HT-29 (cell line): ENCODE measurements at regions not wholly inside any gene's neighbourhood (a gene's known extent, or its start where the extent isn't known, plus 50 kb on each side); places are given as distances from the start of the nearest gene placed in this dataset.
"Not testable (repeated sequence)": the region's sequence is repeated elsewhere in the genome, so short reads cannot be mapped to it uniquely, and the experiment has no call there.

Experiments used
- DNase-seq: peaks from one replicate; pipeline ENCODE4 v3.0.0-alpha.2; 2015; ENCODE audit warnings: low spot score

DNA sequence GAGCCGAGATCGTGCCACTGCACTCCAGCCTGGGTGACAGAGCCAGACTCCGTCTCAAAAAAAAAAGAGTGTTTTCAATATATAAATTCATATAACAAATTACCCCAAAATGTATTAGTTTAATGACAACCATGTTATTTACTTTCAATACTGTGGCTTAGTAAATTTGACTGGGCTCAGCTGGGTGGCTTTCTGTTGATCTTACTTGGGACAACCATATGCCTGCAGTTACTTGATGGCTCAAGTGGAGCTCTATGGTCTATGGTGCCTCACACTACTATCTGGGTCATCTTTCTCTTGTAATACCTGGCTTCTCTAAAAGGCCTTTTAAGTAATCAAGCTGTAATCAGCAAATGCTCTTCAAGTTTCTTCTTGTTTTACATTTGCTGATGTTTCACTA is 341.5 kb upstream of the SPHKAP start:
- no peak for DNase-seq

DNA sequence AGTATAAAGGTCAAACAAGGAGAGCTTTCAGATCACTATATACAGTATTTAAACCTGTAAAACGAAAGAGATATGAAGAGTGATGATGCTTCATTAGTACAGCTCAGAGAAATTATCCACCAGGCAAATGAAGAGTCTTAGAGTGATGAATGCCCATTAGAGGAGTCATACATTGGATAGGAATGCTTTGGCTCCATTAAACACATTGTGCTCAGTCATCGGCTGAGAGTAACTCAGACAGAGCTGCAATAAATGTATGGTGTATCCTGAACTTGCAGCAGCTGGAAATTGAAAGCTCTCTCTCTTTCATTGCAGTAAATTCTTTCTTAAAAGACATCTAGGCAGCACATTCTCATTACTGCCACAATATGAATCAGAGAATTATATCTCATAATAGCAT is 340.8 kb upstream of the SPHKAP start:
- DNase-seq = no peak

DNA sequence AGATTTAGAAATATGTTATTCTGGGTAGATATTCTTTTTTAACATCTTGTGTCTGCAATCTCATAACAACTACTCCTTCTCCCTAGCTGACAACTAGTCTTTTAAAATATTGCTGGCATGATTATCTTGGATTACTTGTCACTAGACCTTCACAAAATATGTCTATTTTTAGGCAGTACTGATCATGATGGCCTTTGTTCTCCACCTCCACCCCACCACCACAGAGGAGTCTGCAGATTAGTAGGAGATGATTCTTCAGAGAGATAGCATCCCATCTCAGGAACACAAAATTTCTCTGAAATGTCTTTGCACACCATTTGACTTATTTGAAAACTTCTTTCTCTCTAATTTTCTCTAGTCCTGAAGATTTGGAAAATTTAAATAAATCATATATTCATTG is 338.1 kb upstream of the SPHKAP start:
- DNase-seq = no peak

DNA sequence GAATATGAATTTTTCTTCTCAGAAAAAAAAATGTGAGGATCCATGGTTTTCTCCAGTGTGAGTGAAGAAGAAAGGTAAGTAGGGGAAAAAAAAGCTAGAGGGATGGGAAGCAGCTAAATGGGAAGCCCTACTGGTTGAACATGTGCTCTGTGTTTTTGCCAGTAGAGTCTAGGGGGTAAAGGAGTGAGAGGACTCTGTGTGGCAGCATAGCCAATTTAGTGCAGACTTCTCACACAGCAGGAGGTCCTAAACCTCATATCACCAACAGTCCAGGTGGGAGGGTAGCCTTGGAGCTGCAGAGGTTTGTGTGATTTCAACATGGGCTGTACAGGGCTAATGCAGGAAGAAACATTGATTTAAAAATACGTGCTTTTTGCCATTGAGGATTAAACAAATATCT is 334.5 kb upstream of the SPHKAP start:
- DNase-seq = no peak

DNA sequence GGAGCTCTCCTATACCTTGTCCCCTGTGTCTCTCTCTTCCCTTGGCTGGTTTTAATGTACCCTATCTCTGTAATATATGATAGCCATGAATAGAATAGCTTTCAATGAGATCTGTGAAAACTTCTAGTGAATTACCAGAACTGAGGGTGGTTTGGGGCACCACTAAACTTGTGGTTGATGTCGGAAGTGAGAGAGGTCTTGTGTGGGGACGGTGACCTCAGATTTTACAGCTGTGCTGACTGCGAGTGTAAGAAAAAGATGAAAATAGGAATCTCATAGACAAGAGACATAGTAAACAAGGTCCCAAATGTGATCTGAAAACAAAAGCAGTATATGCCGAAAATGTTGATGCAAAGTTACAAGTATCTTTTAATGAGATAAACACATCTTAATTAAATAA is 332.0 kb upstream of the SPHKAP start:
- not testable (repeated sequence) for DNase-seq

DNA sequence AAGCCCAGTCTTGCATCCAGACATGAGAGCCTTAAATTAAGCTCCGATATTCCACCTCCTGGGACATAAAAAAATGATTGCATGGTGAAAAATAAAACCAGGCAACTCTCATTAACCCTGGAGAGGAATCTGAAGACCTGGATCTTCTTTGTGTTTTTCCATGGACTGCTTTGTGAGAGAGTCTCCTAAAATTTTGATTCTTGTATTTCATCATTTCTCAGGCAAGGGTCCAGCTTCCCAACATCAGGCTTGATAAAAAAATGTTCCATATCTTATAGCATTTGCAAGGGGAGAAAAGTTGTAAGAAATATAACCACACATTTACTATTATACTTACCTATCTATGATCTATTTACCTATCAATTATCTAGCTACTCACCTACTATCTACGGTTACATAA is 327.5 kb upstream of the SPHKAP start:
- DNase-seq = no peak

DNA sequence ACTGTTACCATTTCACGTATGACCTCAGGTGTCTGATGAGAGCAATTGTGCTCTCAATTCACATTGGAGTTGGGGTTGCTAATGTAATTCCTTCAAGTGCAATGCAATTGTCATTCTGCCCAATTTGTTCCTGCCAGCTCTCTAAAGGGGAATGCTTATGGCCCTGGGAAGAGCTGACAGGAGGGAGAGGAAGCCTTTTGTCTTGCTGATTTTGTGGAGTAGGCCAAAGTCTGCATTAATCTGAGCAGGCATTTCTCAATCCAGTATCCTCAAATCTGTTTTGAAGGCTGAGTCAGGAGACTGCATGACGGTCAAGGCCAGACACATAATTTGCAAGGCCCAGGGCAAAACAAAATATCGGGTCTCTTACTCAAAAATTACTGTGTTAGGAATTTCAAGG is 326.4 kb upstream of the SPHKAP start:
- no peak for DNase-seq

DNA sequence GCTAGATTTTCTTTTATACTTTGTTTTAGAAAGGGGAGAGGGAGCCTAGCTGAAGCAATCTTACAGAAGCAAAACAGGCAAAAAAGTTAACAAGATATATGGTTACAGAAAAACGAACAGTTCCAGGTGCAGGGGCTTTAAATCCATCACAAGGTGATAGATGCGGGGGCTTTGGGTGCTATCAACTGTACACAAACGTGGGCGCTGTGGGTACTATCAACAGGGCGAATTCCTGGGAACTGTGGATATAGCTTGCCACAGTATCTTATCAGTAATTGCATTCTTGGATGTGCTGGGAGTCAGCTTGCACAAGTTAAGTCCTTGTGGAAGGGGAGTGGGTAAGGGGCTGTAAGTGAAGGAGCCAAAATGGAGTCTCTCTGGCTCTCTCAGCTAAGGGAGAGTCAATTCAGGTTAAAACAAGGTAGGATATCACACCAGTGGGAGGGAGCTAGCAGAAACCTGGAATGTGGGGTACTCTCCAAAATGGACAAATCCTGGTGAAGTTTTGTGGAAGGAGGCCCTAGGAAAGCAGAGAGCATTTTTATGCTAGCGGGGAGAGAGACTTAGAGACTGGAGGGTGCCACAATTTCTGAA is 325.8 kb upstream of the SPHKAP start:
- no peak for DNase-seq

DNA sequence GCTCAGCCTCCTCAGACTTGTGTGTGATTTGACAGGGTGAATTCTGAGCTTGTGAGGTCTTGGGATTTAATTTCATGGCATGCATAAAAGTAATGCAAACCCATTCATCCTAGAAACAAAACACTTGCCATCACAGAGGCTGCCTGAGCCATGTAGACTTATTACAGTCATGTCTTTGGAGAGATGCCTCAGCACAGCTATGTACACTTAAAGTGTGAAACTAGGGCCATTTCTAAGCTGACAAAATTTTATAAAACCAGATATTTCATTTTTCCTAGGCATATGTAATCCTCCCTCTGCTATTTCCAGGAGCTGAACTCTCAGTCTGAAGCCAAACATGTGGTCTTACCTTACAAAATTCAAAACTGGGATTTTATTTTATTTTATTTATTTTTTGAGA is 322.2 kb upstream of the SPHKAP start:
- DNase-seq = no peak

DNA sequence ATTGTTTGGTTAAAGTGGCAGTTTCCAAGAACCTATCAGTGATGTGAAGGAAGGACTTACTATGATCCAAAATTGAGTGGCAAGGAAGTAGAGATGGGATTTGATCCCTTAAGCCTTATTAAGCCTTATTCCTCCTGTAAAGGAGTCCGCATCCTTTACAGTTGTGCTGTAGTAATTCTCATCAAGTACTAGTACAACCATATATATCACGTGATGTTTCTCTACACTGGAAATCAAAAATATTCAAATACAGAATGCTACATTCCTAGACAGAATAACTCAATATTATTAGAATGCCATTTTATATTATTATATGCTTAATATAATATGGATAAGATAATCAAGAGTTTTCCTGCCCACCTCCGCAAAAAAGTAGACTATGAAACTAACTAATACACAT is 312.4 kb upstream of the SPHKAP start:
- DNase-seq = no peak

DNA sequence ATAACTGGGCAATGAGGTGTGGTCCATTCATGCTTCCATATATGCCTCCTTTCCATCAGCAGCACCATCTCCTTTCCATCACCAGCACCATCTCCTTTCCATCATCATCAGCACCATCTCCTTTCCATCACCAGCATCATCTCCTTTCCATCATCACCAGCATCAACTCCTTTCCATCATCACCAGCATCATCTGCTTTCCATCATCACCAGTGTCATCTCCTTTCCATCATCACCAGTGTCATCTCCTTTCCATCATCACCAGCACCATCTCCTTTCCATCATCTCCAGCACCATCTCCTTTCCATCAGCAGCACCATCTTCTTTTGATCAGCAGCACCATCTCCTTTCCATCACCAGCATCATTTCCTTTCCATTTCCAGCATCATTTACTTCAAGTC is 297.5 kb upstream of the SPHKAP start:
- no peak for DNase-seq

DNA sequence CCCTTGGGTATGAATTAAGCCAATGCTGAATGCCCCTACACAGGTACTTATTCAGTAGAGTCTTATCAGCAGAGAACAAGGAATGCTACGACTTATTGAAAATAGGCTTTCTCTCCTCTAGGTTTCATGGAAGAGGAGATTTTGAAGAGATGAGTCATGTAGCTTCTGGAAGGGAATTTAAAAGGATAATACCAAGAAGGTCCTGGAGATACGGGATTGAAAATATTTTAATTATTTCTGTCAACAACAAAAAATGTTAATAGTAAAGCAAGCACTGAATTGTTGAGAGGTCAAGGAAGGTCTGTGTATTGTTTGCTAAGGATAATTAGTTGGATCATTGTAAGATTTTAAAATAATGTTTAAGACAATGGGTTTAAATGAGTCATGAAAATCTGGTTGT is 293.0 kb upstream of the SPHKAP start:
- DNase-seq = no peak

DNA sequence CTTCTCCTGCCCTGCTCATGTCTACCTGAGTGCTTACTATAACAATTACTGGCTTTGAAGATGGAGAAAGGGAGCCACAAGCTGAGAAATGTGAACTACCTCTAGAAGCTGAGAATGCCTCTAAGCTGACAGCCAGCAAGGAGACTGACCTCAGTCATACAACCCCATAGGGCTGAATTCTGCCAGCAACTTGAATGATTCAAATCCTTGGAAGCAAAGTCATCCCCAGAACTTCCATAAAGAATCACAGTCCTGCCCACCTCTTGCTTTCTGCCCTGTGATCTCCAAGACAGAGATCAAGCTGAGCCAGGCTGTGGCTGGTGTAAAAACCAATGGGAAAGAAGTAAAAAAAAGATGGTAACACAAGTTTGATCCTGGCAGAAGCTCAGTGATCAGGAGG is 288.2 kb upstream of the SPHKAP start:
- no peak for DNase-seq

DNA sequence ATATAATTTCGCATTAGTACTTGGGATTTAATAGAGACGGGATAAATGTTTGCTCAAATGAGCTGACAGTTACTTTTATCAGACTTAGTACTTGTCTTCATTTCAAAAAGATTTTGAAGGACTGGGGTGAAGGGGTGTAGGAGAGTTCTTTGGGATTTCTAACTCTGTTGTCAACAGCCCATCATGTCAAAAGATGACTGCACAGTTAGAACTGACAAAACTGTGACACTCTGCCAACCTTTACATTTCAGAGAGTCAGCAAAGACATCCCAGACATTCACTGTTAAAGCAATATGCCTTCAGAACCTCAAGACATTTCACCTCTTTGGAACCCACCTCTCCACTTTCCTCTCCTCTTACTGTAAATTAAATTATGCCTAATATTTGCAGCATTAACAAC is 285.4 kb upstream of the SPHKAP start:
- no peak for DNase-seq

DNA sequence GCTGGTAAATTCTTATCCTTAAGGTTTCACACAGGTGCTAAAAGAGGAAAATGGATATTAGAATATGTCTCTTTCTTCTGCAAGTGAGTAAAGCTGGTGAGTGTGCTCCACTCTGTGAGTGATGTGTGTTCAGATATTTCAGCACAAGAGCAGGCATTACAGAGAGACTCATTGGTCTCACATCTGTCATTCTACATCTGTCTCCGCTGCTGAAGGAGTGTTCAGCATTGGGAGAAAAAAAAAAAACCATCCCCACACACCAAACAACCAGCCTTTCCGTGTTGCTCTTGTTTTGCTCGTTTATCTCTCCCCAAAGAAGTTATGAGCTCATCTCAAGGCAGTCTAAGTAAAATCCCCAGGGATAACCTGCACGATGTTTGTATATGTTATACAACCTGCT is 283.9 kb upstream of the SPHKAP start:
- DNase-seq = no peak

DNA sequence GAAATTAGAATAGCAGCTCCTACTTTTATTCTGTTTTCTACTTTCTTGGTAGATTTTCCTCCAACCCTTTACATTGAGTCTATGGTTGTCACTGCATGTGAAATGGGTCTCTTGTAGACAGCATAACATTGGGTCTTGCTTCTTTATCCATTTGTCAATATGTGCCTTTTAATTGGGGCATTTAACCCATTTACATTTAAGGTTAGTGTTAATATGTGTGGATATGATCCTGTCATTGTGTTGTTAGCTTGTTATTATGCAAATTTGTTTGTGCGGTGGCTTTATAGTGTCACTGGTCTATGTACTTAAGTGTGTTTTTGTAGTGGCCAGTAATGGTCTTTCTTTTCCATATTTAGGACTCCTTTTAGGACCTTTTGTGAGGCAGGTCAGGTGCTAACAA is 276.9 kb upstream of the SPHKAP start:
- no peak for DNase-seq

DNA sequence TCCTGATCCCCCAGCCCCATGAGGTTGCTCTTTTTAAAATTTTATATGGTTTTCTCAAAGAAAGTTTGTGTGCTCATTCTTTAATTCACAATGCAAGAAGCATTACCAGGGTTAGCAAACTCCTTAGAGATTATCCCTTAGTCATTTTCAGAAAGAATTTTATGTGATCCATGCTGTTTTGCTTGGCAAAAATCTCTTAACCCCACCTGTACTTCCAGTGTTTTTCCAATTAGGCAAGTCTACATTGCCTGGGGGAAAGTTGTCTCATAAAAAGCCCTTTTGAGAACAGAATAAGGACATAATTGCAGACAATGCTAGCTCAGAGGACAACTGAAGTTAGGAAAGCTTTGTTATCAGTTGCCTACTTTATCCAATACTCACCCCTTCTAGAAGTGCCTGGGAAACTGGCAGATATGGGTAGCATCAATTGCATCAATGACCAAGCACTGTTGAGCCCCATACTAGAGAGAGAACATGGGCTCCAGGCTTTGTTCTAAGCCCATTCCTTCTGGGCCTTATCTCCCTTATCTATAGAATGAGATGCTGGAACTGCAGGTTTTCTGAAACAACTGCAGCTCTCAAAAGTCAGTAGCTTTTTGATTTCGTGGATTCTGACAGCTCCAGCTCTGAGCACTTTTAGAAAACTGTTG is 265.9 kb upstream of the SPHKAP start:
- DNase-seq = no peak

DNA sequence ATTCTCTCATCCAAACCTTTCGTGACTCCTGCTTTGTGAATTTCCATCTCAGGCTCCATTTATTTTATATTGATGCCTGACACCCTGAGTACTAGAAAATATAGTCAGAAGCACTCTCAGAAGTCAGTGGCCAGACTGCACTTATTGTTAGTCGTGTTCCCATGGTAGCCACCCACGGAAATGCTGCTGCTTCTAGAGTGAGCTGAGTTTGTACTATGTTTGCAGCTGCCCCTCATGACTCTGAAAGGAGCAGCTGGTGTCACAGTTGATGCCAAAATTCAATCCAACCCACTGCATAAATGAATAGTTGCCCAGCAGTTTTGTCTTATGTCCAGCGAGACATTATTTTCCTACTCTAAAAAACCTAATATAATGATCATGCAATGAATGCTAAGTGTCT is 265.2 kb upstream of the SPHKAP start:
- no peak for DNase-seq

DNA sequence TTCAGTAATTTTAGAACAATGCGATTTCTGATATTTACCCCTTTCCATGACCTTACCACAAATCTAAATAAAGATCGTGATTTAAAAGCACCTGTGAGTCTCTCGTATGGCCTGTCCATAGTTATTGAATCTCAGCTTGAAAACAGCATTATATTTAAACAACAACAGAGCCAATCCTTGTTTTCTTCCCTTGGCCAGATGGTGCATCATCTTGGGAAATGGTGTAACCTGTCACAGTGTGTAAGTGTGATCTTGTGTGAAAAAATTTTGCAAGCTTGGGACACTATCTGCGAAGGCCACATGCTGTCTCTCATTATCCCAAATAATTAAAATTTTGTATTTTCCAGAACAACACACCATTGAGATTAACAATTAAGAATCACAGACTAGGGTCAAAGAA is 262.7 kb upstream of the SPHKAP start:
- DNase-seq = no peak

DNA sequence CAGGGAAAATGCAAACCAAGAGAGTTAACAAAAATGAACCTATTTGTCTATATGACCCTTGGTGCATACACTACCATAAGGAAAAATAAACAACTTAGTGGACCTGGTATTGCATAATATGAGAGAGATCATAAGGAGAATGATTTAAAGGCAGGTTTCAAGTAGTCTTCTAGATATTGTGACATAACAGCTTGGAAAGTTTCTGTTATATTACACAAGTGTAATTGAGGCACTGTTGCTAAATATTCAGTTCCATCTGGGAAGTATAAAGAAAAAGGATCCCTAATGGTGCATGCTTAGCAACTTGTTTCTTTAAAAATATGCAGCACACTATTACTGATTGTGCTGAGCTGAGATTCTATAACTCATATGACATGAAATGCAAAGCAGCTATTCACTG is 252.2 kb upstream of the SPHKAP start:
- no peak for DNase-seq

DNA sequence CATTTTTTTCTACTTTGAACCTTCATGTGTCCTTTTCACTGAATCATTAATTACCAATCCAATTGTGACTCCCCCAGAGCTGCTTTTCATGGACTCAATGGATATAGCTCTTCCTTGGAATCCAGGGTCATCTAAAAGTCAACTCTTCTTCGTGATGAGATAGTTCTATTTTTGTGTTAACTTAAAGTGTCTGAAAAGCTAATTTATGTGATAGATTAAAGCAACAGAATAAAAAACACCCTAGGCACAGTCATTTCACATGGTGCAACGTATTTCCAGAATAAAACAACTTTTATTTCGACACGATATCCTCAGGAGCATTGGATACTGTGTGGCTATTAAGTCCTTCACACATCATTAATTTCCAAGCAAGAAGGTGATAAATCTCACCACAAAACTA is 250.6 kb upstream of the SPHKAP start:
- DNase-seq = no peak

DNA sequence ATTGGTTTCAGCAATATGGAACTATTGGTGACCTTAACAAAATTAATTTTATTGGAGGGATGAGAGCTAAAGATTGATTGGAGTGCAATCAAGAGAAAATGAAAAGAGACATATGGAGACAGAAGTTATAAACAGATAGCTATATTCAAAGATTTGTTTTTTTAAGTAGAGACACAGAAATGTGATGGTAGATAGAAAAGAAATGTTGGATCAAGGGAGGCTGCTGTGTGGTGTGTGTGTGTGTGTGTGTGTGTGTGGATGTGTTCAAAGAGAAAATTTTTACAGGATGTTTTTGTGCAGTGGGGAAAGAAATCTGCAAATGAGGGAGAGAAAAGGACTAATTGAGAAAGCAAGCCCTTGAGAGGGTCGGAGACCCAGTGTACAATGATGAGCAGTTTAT is 249.5 kb upstream of the SPHKAP start:
- DNase-seq = no peak

DNA sequence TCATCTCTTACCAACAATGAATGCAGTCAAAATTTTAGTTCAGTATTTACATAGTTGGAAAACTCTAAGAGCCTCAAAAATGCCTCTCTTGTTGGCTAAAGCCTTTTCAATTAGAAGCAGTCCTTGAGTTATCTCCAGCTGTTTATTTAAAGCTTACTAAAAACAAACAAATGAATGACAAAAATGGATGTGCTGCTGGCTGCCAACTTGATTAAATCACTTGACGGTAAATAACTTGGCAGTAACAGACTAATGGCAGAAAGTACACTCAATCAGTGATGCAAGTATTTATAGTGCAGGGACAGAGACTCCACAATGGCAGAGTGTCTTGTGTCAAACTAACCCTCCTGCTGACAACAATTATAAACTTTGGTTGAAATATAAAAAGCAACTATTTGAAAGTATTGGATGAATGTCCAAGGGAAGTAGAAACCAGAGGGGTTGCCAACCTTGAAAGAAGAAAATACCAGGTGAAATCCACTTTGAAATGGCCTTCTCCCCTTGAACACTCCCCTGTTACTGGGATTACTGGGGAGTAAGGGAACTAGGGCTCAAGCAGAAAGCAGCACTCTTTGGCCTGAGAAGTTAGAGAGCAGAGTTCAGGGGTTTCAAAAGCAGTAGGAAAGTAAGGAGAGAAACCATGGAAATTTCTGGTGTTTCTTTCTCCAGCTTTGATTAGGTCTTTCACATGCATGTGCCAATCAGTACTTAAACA is 245.2 kb upstream of the SPHKAP start:
- no peak for DNase-seq
